DMS79 treated with DMSO at 0.1 percent for 48 hours (cell line): ENCODE measurements at regions not wholly inside any gene's neighbourhood (a gene's known extent, or its start where the extent isn't known, plus 50 kb on each side); places are given as distances from the start of the nearest gene placed in this dataset.

Experiments
- DNase-seq: peaks from one replicate; lab custom pipeline; 2025; lab: John Stamatoyannopoulos, UW

DNA sequence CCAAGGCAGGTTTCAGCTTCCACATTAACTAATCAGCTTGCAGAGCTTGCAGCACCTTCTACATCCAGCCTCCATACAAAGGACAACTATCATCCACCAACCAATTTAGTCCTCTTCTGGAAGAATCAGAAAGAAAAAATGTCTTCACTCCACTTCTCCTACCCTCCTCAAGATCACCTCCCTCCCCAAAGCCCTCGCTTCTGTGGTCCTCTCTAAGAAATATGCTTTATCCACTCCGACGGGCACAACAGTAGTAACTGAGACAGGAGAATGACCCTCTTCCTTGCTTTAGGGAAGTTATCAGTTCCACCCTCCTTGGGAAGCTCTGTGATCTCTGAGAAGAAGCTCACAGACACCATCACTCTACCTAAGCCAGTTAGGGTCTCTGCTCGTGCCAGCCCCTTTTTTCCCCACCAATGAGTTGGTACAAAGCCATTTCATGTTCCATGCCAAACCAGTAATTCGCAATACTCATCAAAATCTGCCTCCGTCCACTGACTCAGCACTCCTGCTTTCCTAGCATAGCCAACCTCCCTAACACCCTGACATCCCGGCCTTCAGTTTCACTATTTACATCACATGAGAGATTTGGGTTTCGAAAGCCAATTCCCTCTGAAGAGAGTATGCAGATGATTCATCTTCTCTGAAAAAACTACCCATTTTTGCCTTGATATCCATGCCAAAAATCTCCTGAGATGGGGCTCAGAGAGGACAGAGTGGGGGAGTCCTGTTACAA is 114.1 kb upstream of the PKDCC start:
- DNase-seq = no peak

DNA sequence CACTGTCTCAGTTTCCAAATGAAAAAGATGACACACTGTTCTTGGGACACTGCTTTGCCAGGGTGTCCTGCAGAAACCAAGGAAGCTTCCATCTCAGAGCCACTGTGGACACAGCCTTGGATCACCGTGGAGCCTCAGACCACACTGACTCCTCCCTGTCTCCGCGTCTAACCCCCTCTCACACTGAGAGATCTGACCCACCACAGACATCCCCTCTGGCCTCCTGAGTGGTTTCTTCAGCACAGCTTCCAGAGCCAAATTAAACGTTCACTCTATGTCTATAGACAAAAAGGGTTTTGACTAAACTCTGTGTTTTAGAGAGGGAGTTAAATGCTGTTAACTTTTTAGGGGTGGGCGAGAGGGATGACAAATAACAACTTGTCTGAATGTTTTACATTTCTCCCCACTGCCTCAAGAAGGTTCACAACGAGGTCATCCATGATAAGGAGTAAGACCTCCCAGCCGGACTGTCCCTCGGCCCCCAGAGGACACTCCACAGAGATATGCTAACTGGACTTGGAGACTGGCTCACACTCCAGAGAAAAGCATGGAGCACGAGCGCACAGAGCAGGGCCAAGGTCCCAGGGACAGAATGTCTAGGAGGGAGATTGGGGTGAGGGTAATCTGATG is 113.4 kb upstream of the PKDCC start:
- no peak for DNase-seq

DNA sequence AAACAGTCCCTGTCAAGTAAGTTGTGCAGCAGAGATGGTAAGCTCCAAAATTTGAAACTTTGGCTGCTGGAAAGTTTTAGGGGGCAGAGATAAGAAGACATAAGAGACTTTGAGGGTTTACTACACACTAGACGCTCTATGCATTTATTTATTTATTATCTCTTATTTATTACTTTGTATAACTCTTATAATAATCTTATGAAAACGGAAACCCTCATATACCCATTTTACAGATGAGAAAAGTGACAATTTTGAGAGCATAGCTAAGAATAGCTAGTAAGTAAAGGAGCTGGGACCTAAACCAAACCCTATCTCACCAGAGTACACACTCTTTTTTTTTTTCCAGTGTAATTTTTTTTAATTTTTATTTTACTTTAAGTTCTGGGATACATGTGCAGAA is 112.8 kb upstream of the PKDCC start:
- no peak for DNase-seq

DNA sequence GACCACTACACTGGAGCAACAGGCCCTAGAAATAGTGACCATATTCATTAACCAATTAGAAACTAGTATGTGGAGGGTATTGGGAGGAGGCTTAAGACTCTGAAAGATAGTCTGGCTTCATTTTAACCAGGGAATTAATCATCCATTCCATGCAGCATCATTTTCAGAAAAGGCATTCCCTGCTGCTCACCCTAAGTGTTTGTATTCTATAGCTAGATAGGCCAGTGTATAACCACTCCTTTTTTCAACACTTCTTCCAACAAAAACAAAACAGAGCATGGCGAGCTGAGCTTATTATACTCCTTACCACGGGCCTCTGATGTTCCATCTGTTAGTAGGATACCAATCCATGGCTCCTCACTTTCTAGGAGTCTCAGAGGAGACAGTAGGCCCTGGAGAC is 112.0 kb upstream of the PKDCC start:
- no peak for DNase-seq

DNA sequence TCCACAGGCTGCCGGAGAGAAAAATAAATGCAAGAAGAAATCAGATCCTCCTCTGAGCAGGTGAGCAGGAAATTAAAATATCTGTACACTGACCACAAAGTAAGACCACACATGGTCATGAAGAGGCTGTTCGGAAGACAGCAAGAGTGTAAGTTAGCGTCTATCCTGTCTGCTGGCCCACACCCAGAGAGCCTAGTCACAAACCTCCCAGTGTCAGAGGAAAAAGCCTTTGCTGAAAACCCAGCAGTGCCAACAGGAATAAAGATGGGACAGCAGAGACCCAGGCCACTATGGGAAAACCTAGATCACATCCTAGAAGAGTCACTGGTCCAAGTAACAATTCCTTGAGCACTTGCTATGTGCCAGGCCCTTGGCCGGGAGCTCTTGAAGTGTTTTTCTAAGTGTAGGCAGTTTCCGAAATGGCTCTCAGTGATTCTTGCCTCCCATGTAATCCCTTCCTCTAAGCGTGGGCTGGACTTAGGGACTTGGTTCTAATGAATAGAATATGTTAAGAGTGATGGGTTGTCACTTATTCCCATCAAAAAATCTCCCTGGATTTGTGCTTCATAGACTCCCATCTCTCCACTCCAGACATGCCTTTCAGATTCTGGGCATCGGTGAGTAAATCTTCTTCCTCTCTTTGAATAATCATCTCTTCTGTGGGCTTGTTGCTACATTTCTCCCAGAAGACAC is 110.9 kb upstream of the PKDCC start:
- DNase-seq = no peak

DNA sequence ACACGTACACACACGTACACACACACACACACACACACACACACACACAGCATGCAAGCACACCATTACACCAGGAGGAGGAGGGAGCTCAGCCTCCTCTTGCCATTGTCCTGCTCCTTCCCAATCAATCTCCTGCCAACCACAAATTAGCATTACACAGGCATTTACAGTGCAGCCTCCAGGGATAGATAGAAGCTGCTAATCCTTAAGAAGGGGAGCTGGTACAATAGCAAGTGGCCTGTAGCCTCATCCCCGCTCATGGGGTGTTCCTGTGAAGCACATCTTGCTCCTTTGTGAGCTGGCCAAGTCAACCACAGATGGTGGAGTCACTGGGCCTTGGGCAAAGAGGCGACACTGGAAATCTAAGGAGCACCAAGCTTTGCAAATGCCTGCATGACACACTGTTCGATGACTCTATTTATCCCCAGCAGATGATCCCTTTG is 110.3 kb upstream of the PKDCC start:
- no peak for DNase-seq

DNA sequence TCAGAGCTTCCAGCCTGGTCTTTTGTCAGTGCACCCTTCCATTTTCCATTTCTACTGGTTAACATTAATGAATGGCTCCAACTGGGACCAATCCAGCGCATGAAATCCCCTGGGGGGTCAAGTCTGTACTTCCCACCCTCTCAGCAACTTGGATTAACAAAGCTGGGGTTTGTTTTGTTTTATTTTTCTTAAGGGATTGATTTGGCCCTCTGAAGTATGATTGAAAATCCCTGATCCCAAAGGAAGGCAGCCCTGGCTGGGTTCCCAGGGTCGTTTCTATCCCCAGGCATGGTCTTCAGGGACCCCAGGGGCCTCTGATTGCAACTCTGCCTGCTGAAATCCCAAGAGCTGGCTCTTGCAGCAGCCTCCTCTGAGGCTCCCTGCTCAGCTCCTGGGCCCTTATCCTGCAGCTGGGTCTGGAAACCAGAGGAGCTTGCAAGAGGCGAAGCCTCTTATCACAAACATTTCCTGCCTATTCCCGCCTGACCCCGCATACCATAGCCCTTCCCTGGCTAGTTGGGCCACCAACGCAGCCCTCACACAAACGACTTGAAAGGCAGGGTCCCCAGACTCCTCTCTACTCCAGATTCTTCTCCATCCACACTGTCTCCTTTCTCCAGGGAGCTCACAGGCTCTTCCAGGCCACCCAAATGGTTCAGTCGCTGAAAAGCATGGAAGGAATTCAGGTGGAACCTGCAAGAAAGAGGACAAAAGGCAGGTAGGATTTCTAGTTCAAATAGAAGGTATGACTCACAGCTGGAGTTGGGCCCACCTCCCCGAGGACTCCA is 109.7 kb upstream of the PKDCC start:
- no peak for DNase-seq

DNA sequence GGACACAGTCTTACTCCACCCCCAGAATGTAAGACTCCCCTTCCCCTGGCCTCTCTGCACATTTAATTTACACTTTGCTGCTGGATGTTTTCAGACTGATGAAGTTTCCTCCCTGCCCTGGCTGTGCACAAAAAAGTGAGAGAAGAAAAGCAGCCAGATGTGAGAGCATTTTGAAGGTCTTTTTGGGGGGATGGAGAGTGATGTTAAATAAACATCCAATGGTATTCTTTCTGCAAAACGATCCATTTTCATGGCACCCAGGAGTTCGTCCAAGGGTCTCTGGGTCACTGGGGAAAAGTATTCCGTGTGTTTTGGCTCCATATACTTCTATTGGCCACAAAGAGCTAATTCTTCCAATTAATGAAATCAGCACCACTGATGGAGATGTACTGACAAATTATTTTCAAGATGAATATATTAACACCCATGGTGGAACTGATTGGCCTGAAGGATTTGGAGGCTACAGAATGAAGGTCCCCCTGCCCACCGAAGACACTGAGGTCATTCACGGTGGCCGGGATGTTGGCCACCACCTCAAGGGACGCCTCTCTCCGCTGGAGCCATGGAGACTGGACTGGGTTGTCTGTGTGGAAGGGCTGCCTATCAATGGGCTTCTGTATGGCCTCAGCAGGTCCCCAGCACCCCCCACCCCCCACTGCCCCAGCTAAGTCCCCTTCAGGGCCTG is 107.6 kb upstream of the PKDCC start:
- DNase-seq = no peak

DNA sequence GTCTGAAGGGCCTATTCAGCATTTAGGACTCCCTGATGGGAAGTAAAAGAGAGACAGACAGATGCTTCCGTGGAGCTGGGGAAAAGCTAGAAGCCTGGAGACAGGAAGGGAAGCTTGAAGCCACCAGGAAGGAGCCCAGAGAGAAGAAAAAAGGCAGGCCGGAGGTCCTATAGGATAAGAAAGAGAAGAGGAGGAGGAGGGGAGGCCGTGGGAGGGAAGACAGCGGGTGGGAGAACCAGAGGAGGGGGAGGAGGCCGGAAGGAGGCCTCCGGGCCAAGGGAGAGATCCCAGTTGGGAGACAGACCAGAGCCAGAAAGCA is 107.1 kb upstream of the PKDCC start:
- DNase-seq = no peak

DNA sequence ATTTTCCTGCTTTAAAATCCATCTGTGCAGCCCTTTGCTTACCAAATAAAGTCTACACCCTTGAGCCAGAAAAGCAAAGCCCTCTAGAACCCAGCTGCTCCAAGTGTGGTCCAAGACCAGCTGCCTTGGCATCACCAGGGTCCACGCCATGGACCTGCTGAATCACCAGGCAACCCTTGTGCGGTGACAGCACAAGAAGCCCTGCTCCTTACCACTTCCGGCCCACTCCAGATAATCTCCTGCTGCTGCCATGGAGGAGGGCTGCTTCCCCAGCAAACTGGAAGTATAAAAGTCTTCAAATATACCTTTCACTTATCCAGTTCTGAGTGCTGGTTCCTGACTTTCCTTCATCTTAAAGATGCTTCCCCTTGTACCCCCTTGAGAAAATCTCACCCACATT is 106.0 kb upstream of the PKDCC start:
- no peak for DNase-seq

DNA sequence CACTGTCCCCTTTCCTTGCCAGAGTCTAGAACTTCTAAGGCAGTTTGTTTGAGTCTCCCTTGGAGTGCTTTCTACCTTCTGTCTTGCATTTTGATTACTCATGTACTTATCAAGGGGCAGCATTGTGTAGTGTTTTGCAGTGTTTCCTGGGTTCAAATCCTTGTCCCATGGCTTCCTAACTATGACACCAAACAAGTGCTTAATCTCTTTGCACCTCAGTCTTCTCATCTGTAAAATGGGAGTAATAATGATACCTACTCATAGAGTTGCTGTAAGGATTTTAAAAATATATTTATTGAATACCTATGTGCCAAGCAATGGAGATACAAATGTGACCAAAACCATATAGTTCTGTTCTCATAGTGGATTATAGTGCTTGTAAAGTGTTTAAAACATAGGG is 105.5 kb upstream of the PKDCC start:
- DNase-seq = no peak

DNA sequence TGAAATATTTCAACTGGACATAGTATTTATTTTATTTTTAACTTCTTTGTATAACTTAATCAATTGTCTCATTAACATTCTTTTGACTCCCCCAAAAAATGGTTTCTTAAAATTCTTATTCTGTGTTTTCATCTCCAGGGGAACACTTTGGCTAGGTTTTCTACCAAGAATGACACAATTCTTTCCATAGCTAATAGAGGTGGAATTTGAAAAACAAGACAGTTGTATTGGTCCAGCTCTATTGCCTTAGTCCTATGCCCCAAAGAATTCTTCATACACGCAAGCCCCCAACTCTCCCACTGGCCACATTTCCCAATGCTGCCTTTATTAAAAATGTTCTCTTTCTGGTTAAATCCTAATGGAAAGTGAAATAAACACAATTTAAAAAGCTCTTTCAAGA is 104.7 kb upstream of the PKDCC start:
- DNase-seq = no peak

DNA sequence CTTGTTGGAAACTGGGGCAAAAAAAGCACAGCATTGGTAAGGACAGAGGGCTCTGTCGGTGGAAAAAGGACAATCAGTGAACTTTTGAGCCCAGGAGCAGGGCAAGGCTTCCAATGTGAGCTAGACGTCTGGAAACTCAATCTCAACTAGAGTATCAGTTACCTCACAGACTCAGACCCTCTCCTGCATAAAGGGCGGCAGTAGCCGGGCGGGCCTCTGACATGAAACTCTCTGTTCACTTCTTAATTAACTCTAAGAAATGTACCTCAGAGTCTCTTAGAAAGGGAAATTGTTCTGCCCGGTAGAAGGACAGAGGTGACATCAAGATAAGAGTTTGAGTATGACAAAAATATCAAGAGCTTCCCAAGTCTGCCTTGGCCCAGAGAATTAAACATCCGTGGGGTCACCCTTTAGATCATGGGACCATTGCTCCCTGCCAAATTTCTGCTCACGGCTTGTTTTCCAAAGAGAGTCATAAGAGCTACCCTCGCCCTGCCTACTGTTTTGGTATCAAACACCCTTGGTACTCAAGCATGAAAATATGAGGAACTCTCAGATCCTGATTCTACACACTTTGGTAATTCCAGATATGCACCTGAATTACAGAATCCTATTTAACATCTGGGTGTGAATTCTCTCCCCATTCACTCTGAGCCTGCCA is 103.5 kb upstream of the PKDCC start:
- DNase-seq = no peak

DNA sequence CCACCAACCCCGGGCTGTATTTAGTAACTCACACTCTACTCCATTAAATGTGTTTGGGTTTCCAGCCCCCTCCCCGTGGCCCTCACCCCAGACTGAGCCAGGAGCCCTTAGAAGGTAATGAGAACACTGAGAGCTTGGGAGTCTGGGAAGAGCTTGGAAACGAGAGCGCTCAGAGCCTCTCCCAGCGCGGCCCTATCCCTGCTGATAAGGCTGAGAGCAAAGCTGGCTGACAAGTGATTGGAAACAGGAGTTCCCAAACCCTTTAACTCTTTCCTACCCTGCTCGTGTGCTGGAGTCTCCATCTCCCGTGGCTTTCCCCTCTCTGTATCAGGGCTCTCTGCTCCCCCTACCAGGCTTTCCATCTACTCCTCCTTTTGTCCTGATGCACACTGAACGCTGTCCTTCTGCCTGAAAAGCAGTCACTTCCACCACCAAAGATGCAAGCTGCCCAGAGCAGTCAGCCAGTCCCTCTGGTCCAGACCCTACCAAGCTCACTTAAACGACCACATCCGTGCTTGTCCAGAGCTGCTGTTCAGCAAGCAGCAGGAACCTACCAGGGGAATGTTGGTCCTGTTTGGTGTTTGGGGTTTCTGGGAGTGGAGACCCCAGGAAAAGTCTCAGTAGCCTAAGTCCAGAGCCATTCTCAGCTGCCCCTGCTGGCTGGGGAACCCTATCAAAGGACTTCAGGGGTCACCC is 100.0 kb upstream of the PKDCC start:
- no peak for DNase-seq

DNA sequence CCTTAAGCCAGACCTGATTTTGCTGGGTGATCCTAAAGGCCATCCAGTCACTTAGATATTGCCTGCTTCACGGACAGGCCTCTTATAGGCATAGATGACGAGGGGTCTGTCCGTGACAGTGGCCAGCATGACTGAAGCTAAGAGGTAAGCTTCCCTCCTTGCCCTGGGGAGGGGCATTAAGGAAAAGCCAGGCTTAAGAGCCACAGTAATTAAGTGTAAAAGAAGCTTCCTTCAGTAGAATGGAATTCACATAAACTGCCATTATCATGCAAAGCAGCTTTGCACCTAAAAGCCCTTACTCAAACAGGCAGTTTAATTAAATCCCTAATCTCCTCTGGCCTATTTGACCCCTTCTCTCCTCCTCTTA is 99.4 kb upstream of the PKDCC start:
- DNase-seq = no peak

DNA sequence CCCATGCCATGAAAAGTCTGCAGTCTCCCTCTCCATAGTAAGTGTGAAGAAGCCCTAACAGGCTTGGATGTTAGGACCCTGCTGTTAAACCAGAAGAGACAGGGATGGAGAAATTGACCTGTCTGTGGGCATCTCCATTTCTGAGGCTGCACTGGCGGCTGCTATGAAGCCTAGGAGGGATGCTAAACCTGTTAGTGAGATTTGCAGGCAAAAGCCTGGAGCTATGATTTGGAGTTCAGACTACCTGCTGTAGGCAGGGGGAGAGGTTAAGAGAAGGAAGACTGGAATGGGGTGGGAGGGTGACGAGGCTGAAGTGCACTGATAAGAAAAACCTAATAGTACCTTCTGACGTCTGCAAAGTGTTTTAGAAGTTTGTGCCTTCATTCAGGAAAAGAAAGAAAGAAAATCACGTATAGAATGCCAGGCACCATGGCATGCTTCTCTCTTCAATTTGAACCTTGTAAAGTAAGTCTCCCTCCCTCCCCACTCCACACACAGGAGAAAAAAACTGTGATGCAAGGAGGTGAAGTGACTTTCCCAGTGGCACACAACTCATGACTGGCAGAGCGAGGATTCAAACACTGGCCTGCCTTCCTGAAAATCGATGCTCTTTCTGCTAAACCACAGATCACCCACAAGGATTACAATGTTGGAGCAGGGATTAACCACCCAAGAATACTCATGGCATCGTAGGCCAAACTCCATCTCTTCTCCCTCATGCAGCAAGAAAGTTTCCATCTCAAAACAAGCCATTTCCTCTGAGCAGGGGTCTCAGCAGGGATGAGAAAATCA is 98.5 kb upstream of the PKDCC start:
- no peak for DNase-seq

DNA sequence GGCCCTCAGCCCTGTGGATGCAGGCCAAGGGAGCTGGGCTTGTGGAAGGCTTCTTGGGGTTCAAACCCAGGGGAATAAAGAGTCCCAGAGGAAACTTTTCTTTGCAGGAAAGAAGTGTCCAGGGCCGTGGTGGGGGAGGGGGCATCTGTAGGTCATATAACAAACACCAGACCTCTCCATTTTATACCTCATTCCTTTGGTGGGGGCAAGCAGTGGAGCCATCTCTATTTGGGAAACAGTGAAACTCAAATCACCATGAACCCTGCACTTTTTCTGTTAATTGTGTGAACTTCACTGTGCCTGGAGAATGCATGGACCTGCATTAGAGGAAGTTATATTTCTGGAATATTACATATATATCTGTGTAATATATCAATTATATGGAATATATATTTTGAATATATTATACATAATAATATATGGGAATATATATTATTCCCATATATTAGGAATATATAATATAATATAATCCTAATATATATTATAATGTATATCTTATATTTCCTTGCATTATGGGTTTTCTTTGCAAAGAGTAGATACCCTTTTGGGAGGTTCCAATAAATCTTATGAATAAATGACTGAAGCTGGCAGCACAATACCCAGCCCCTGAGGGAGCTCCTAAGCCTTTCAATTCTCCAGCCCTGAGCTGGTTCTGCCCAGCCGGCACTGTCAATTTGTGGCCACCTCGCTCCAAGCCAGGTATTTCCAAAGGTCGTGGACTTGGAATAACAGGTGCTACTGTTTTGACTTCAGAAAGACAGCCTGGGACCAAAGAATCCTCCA is 97.7 kb upstream of the PKDCC start:
- DNase-seq = no peak

DNA sequence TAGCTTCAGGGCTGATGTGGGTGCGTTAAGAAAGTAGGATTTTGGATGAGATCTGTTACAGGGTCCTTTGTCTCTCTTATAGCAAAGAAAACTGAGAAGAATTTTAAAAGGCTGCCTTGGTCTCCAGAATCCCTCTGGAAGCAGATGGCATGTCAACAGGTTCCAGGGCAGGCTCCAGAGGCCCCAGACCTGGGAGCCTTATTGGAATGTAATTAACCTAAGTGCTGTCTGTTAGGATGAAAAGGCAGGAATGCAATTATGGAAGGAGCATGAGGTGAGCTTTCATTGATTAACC is 97.2 kb upstream of the PKDCC start:
- DNase-seq = no peak
